Brain microvascular endothelial cell (primary cell): ENCODE measurements at regions not wholly inside any gene's neighbourhood (a gene's known extent, or its start where the extent isn't known, plus 50 kb on each side); places are given as distances from the start of the nearest gene placed in this dataset.

Source experiments
- DNase-seq: peaks from one replicate; pipeline ENCODE4 v3.0.0-alpha.2; 2020
- H3K27ac ChIP-seq: fragments of 250-450 bp; sonication (Bioruptor Pico); 2 replicates; pipeline ENCODE4 v1.5.1; 2020; ENCODE audit warnings: mild to moderate bottlenecking, moderate library complexity
- H3K27me3 ChIP-seq: fragments of 250-450 bp; sonication (Bioruptor Pico); replicated peaks from 2 replicates; pipeline ENCODE4 v1.5.1; 2020; ENCODE audit warnings: mild to moderate bottlenecking
- H3K36me3 ChIP-seq: fragments of 250-450 bp; sonication (Bioruptor Pico); replicated peaks from 2 replicates; pipeline ENCODE4 v1.5.1; 2020; ENCODE audit warnings: mild to moderate bottlenecking
- H3K4me3 ChIP-seq: 2 replicates; pipeline ENCODE4 v1.5.1; 2011; ENCODE audit warnings: low read depth, mild to moderate bottlenecking, control low read depth, low read length, moderate library complexity
- CTCF ChIP-seq: IDR thresholded peaks from 2 replicates; pipeline ENCODE4 v1.5.1; 2011; ENCODE audit warnings: low read depth, mild to moderate bottlenecking, moderate library complexity, low read length, control low read depth, inconsistent platforms; ENCODE audit errors: missing control alignments
- in situ Hi-C: cut with HindIII; loops from 2 replicates; pipeline ENCODE4 v1.10.0; 2017; ENCODE audit warnings: low sequenced_read_pairs, low pct_ligation_motif_present

GRCh38 chr11:116416852-116417251 is 355.9 kb downstream of the BUD13 start:
- TF ChIP-seq CTCF: no peak
- Histone ChIP-seq H3K36me3 (no peaks in the 10 kb centered on the region), H3K27me3 (no peaks in the 10 kb centered on the region), H3K27ac (no peak overlapping the region), H3K4me3 (no peak overlapping the region)
- no peak for DNase-seq
- in situ Hi-C loops: no loop called here

- Histone ChIP-seq H3K4me3 (no peak overlapping the region), H3K27ac (no peak overlapping the region), H3K36me3 (no peaks in the 10 kb centered on the region), H3K27me3 (no peaks in the 10 kb centered on the region)
- DNase-seq: no peak
- TF ChIP-seq CTCF: no peak
- in situ Hi-C loops: no loop called here
These were observed 357.7 kb downstream of the BUD13 start for GRCh38 chr11:116415095-116415494.

GRCh38 chr11:116414357-116414880 is 358.4 kb downstream of the BUD13 start:
- TF ChIP-seq CTCF: no peak
- no peak overlapping the region for H3K27ac ChIP-seq
- H3K27me3 ChIP-seq: no peaks in the 10 kb centered on the region
- no peak overlapping the region for H3K4me3 ChIP-seq
- no peaks in the 10 kb centered on the region for H3K36me3 ChIP-seq
- in situ Hi-C loops: no loop called here
- no peak for DNase-seq

GRCh38 chr11:116413301-116414242 is 359.2 kb downstream of the BUD13 start:
- no peak for TF ChIP-seq CTCF
- H3K4me3 ChIP-seq: no peak overlapping the region
- in situ Hi-C loops: no loop called here
- no peak overlapping the region for H3K27ac ChIP-seq
- no peaks in the 10 kb centered on the region for H3K36me3 ChIP-seq
- no peak for DNase-seq
- H3K27me3 ChIP-seq: no peaks in the 10 kb centered on the region

- Histone ChIP-seq H3K36me3 (no peaks in the 10 kb centered on the region), H3K27me3 (no peaks in the 10 kb centered on the region), H3K27ac (no peak overlapping the region), H3K4me3 (no peak overlapping the region)
- in situ Hi-C loops: no loop called here
- TF ChIP-seq CTCF: no peak
- no peak for DNase-seq
These were observed 360.5 kb downstream of the BUD13 start for GRCh38 chr11:116412118-116412889.
